ENCODE measurements at regions not wholly inside any gene's neighbourhood (a gene's known extent, or its start where the extent isn't known, plus 50 kb on each side); places are given as distances from the start of the nearest gene placed in this dataset.

- DNase-seq (ENCODE audit: low spot score in 2 of 2, unreplicated experiment in 2 of 2): no peak
- no peaks in the 10 kb centered on the region for H3K27me3 Mint-ChIP-seq (ENCODE audit: low read depth)
- peaks cover 11% of the 10 kb centered on the region for H3K9me3 Mint-ChIP-seq
- H3K27ac Mint-ChIP-seq: no peak overlapping the region
- TF ChIP-seq CTCF (IDR thresholded peaks at IDR 0.05; ENCODE audit: unreplicated experiment): no peak
- H3K4me1 Mint-ChIP-seq: peaks cover 6% of the 10 kb centered on the region
- H3K36me3 Mint-ChIP-seq: peaks cover 4% of the 10 kb centered on the region
- H3K4me3 Mint-ChIP-seq: no peak overlapping the region
These were observed 305.6 kb upstream of the TGFBR2 start for GRCh38 chr3:30300809-30301208.

- Mint-ChIP-seq H3K4me1 (peaks cover 6% of the 10 kb centered on the region), H3K27ac (no peak overlapping the region), H3K27me3 (ENCODE audit: low read depth) (no peaks in the 10 kb centered on the region), H3K4me3 (no peak overlapping the region), H3K9me3 (peaks cover 21% of the 10 kb centered on the region), H3K36me3 (peaks cover 4% of the 10 kb centered on the region)
- no peak for DNase-seq (ENCODE audit: low spot score in 2 of 2, unreplicated experiment in 2 of 2)
- TF ChIP-seq CTCF (IDR thresholded peaks at IDR 0.05; ENCODE audit: unreplicated experiment): no peak
These were observed 304.4 kb upstream of the TGFBR2 start for GRCh38 chr3:30302027-30302426.

GRCh38 chr3:30303770-30304169 is 302.6 kb upstream of the TGFBR2 start:
- Mint-ChIP-seq H3K36me3 (peaks cover 4% of the 10 kb centered on the region), H3K4me1 (peaks cover 6% of the 10 kb centered on the region), H3K27me3 (ENCODE audit: low read depth) (no peaks in the 10 kb centered on the region), H3K4me3 (no peak overlapping the region), H3K27ac (no peak overlapping the region), H3K9me3 (peaks cover 22% of the 10 kb centered on the region)
- no peak for DNase-seq (ENCODE audit: low spot score in 2 of 2, unreplicated experiment in 2 of 2)
- no peak for TF ChIP-seq CTCF (IDR thresholded peaks at IDR 0.05; ENCODE audit: unreplicated experiment)

- Mint-ChIP-seq H3K27me3 (ENCODE audit: low read depth) (no peaks in the 10 kb centered on the region), H3K4me3 (no peak overlapping the region), H3K36me3 (peaks cover 4% of the 10 kb centered on the region), H3K9me3 (peaks cover 25% of the 10 kb centered on the region), H3K27ac (no peak overlapping the region), H3K4me1 (peaks cover under 1% of the 10 kb centered on the region)
- no peak for TF ChIP-seq CTCF (IDR thresholded peaks at IDR 0.05; ENCODE audit: unreplicated experiment)
- no peak for DNase-seq (ENCODE audit: low spot score in 2 of 2, unreplicated experiment in 2 of 2)
These were observed 301.4 kb upstream of the TGFBR2 start for GRCh38 chr3:30305021-30305420.

GRCh38 chr3:30306896-30307295 is 299.5 kb upstream of the TGFBR2 start:
- Mint-ChIP-seq H3K9me3 (peaks cover 25% of the 10 kb centered on the region), H3K36me3 (peaks cover 4% of the 10 kb centered on the region), H3K4me1 (no peaks in the 10 kb centered on the region), H3K27ac (no peak overlapping the region), H3K4me3 (no peak overlapping the region), H3K27me3 (ENCODE audit: low read depth) (no peaks in the 10 kb centered on the region)
- TF ChIP-seq CTCF (IDR thresholded peaks at IDR 0.05; ENCODE audit: unreplicated experiment): no peak
- no peak for DNase-seq (ENCODE audit: low spot score in 2 of 2, unreplicated experiment in 2 of 2)

- H3K27ac Mint-ChIP-seq: no peak overlapping the region
- peaks cover 4% of the 10 kb centered on the region for H3K36me3 Mint-ChIP-seq
- TF ChIP-seq CTCF (IDR thresholded peaks at IDR 0.05; ENCODE audit: unreplicated experiment): no peak
- H3K27me3 Mint-ChIP-seq (ENCODE audit: low read depth): no peaks in the 10 kb centered on the region
- peaks cover 25% of the 10 kb centered on the region for H3K9me3 Mint-ChIP-seq
- H3K4me1 Mint-ChIP-seq: no peaks in the 10 kb centered on the region
- H3K4me3 Mint-ChIP-seq: no peak overlapping the region
- no peak for DNase-seq (ENCODE audit: low spot score in 2 of 2, unreplicated experiment in 2 of 2)
These were observed 298.9 kb upstream of the TGFBR2 start for GRCh38 chr3:30307372-30307950.
